Immature natural killer cell (primary cell): ENCODE measurements at regions not wholly inside any gene's neighbourhood (a gene's known extent, or its start where the extent isn't known, plus 50 kb on each side); places are given as distances from the start of the nearest gene placed in this dataset.

ENCODE experiments used
- DNase-seq, 3 donors: peaks; one replicate each; pipeline ENCODE4 v3.0.0; 2022; ENCODE audit warnings: mixed read lengths in 1 of 3
- H3K27ac Mint-ChIP-seq, 6 donors: one replicate each; pipeline ENCODE4 v1.8.0; 2020; ENCODE audit warnings: mixed read lengths in 6 of 6, mild to moderate bottlenecking in 5 of 6, inconsistent platforms in 4 of 6, moderate library complexity in 3 of 6
- H3K27me3 Mint-ChIP-seq, 3 donors: one replicate each; pipeline ENCODE4 v1.8.0; 2020 to 2021; ENCODE audit warnings: low read depth in 3 of 3, mild to moderate bottlenecking in 3 of 3, mixed read lengths in 3 of 3, moderate library complexity in 3 of 3, inconsistent platforms in 1 of 3
- H3K36me3 Mint-ChIP-seq, 3 donors: one replicate each; pipeline ENCODE4 v1.8.0; 2020; ENCODE audit warnings: mixed read lengths in 3 of 3, inconsistent platforms in 2 of 3, mild to moderate bottlenecking in 2 of 3
- H3K4me1 Mint-ChIP-seq, 2 donors: one replicate each; pipeline ENCODE4 v1.8.0; 2020; ENCODE audit warnings: inconsistent platforms in 2 of 2, mild to moderate bottlenecking in 2 of 2, mixed read lengths in 2 of 2, moderate library complexity in 1 of 2
- H3K4me3 Mint-ChIP-seq, 5 donors: one replicate each; pipeline ENCODE4 v1.8.0; 2020; ENCODE audit warnings: mild to moderate bottlenecking in 5 of 5, mixed read lengths in 5 of 5, inconsistent platforms in 3 of 5, moderate library complexity in 3 of 5
- H3K9me3 Mint-ChIP-seq, 6 donors: one replicate each; pipeline ENCODE4 v1.8.0; 2020; ENCODE audit warnings: mild to moderate bottlenecking in 6 of 6, mixed read lengths in 6 of 6, inconsistent platforms in 4 of 6, moderate library complexity in 3 of 6

DNA sequence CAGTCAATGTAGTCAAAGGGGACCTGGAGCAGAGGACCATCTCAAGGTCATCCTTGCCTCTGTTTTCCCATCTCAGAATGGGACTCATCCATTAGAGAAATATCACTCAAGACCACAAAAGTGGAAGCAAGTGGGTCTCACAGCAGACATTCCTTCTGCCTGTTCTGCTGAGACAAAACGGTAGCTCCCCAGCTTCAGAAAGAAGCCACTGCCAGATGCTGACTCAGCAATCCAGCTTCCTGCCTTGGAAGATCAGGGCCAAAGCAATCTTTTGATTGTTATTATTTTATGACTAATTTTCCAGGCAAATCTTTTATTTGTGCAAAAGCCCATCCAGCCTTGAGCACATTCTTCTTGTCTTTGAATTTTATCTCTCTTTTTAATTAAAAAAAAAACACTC lies 86.8 kb downstream of the CCT6B start:
- H3K4me1 Mint-ChIP-seq, result no peaks in the 10 kb centered on the region
- H3K27ac Mint-ChIP-seq, result no peak overlapping the region
- no peaks in the 10 kb centered on the region for H3K36me3 Mint-ChIP-seq
- no peak for DNase-seq
- H3K4me3 Mint-ChIP-seq, result no peak overlapping the region
- H3K9me3 Mint-ChIP-seq, result no peaks in the 10 kb centered on the region
- peaks cover 0 to 6% (median 5%) of the 10 kb centered on the region in 3 donors for H3K27me3 Mint-ChIP-seq

DNA sequence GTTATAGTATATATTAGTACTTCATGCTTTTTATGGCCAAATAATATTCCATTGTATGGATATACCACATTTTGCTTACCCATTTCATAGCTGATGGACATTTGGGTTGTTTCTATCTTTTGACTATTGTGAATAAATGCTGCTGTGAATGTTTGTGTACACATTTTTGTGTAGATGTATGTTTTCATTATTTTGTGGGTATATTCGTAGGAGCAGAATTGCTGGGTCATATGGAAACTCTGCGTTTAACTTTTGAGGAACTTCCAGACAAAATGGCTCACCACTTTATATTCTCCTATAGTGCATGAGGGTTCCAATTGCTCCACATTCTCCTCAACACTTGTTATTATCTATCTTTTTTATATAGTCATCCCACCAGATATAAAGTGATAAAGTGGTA lies 88.6 kb downstream of the CCT6B start:
- Mint-ChIP-seq H3K27me3 (peaks cover 0 to 8% (median 5%) of the 10 kb centered on the region in 3 donors), H3K4me3 (no peak overlapping the region), H3K36me3 (no peaks in the 10 kb centered on the region), H3K4me1 (no peaks in the 10 kb centered on the region), H3K27ac (no peak overlapping the region), H3K9me3 (no peaks in the 10 kb centered on the region)
- DNase-seq, result no peak

GRCh38 chr17:34869641-34870040 lies 91.6 kb downstream of the CCT6B start:
- Mint-ChIP-seq H3K4me3 (no peak overlapping the region), H3K27me3 (peaks cover 0 to 8% (median 2%) of the 10 kb centered on the region in 3 donors), H3K4me1 (no peaks in the 10 kb centered on the region), H3K9me3 (no peaks in the 10 kb centered on the region), H3K36me3 (no peaks in the 10 kb centered on the region), H3K27ac (no peak overlapping the region)
- no peak for DNase-seq

DNA sequence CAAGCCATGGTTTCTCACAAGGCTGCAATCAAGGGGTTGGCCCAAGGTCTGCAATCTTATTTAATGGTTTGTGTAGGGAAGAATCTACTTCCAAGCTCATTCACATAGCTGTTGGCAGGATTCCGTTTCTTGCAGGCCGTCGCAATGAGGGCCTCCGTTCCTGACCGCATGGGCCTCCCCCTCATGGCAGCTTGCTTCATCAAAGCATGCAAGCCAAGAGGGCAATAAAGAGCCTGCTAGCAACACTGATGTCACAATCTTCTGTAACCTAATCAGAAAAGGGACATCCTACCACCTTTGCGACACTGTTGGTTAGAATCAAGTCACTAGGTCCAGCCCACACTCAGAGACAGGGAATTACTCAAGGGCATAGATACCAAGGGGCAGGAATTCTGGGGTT lies 95.5 kb downstream of the CCT6B start:
- DNase-seq, result no peak
- H3K27ac Mint-ChIP-seq, result no peak overlapping the region
- H3K27me3 Mint-ChIP-seq, result peaks cover 0 to 6% (median 2%) of the 10 kb centered on the region in 3 donors
- no peaks in the 10 kb centered on the region for H3K4me1 Mint-ChIP-seq
- no peaks in the 10 kb centered on the region for H3K9me3 Mint-ChIP-seq
- H3K36me3 Mint-ChIP-seq, result no peaks in the 10 kb centered on the region
- H3K4me3 Mint-ChIP-seq, result no peak overlapping the region

DNA sequence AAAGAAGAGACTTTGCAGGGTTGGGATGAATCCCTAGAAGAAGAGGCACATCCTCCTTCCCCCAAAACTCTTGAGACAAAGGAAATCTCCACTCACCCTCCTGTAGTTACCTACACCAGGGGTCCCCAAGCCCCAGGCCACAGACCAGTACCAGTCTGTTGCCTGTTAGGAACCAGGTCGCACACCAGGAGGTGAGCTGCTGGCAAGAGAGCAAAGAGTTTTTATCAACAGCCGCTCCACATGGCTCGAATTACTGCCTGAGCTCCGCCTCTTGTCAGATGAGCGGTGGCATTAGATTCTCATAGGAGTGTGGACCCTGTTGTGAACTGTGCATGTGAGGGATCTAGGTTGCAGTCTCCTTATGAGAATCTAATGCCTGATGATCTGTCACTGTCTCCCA lies 98.9 kb downstream of the CCT6B start:
- no peaks in the 10 kb centered on the region for H3K36me3 Mint-ChIP-seq
- H3K27me3 Mint-ChIP-seq, result peaks cover 0 to 10% (median 0%) of the 10 kb centered on the region in 3 donors
- H3K4me1 Mint-ChIP-seq, result no peaks in the 10 kb centered on the region
- no peak overlapping the region for H3K4me3 Mint-ChIP-seq
- no peak for DNase-seq
- H3K9me3 Mint-ChIP-seq, result no peaks in the 10 kb centered on the region
- no peak overlapping the region for H3K27ac Mint-ChIP-seq

GRCh38 chr17:34861864-34862263 lies 99.4 kb downstream of the CCT6B start:
- no peak for DNase-seq
- Mint-ChIP-seq H3K27ac (no peak overlapping the region), H3K36me3 (no peaks in the 10 kb centered on the region), H3K9me3 (no peaks in the 10 kb centered on the region), H3K4me1 (no peaks in the 10 kb centered on the region), H3K27me3 (peaks cover 0 to 12% (median 2%) of the 10 kb centered on the region in 3 donors), H3K4me3 (no peak overlapping the region)

GRCh38 chr17:34859652-34860051 lies 101.6 kb downstream of the CCT6B start:
- Mint-ChIP-seq H3K4me1 (no peaks in the 10 kb centered on the region), H3K27ac (no peak overlapping the region), H3K4me3 (no peak overlapping the region), H3K36me3 (no peaks in the 10 kb centered on the region), H3K9me3 (no peaks in the 10 kb centered on the region), H3K27me3 (peaks cover under 1 to 14% (median 6%) of the 10 kb centered on the region in 3 donors)
- no peak for DNase-seq

DNA sequence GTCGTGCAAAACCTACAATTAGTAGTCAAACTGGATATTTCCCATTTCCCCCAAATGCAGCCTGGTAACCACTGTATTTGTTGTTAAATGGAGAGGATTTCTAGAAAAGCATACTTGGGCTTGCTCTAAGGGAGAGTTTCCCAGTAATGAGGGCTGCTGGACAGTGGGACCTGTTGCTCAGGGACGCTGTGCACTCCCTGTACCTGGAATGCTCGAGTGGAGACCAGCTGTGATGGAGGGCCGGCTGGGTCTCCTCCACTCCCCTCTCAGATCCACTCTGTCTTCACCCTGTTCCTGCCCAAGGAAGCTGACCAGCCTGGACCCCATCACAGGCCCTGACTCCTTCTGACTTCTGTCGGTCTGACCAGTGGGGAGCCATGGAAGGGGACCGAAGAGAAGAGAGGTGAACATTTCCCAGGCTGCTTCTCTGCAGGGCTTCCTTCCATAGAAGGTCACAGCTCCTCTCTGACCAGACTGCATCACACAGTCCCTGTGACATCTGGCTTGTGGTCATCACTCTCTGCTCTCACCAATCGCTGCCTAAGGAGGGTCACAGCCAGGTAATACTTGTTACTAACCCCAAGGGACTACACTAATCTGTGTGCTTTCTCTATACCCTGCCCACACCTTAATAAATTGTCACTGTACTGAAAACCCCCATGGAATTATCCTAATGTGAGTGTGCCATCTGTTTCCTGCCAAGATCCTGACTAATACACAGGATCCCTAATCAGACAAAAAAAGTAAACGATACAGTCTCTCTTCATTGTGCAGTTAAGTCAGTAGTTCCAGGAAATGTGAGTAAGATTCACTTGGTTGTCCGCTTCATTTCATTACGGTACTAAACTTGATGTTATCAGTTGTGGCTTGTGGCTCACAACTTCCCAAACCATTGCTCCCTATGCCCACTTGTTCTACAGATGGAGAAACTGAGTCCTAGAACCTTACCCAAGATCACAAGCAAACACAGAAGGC lies 102.4 kb downstream of the CCT6B start:
- Mint-ChIP-seq H3K27me3 (peaks cover 2 to 14% (median 11%) of the 10 kb centered on the region in 3 donors), H3K4me1 (no peaks in the 10 kb centered on the region)

GRCh38 chr17:34853924-34854323 lies 107.3 kb downstream of the CCT6B start:
- no peak for DNase-seq
- peaks cover 2 to 13% (median 10%) of the 10 kb centered on the region in 3 donors for H3K27me3 Mint-ChIP-seq
- no peaks in the 10 kb centered on the region for H3K4me1 Mint-ChIP-seq
- H3K9me3 Mint-ChIP-seq, result no peaks in the 10 kb centered on the region
- no peak overlapping the region for H3K4me3 Mint-ChIP-seq
- H3K27ac Mint-ChIP-seq, result no peak overlapping the region
- H3K36me3 Mint-ChIP-seq, result no peaks in the 10 kb centered on the region

More for the DNA sequence above, 102.4 kb downstream of the CCT6B start:
- no peak overlapping the region for H3K27ac Mint-ChIP-seq
- DNase-seq, result no peak
- H3K36me3 Mint-ChIP-seq, result no peaks in the 10 kb centered on the region
- H3K9me3 Mint-ChIP-seq, result no peaks in the 10 kb centered on the region
- H3K4me3 Mint-ChIP-seq, result no peak overlapping the region

- H3K4me1 Mint-ChIP-seq, result no peaks in the 10 kb centered on the region
- no peak overlapping the region for H3K27ac Mint-ChIP-seq
- no peaks in the 10 kb centered on the region for H3K9me3 Mint-ChIP-seq
- no peak for DNase-seq
- H3K4me3 Mint-ChIP-seq, result no peak overlapping the region
- peaks cover 2 to 13% (median 9%) of the 10 kb centered on the region in 3 donors for H3K27me3 Mint-ChIP-seq
- H3K36me3 Mint-ChIP-seq, result no peaks in the 10 kb centered on the region
Measured at GRCh38 chr17:34852614-34853013, 108.6 kb downstream of the CCT6B start.

GRCh38 chr17:34851961-34852540 lies 109.2 kb downstream of the CCT6B start:
- no peak overlapping the region for H3K27ac Mint-ChIP-seq
- H3K4me1 Mint-ChIP-seq, result no peaks in the 10 kb centered on the region

GRCh38 chr17:34850964-34851363 lies 110.3 kb downstream of the CCT6B start:
- no peak overlapping the region for H3K4me3 Mint-ChIP-seq
- DNase-seq, result no peak
- H3K27ac Mint-ChIP-seq, result no peak overlapping the region
- H3K4me1 Mint-ChIP-seq, result no peaks in the 10 kb centered on the region
- peaks cover 2 to 11% (median 10%) of the 10 kb centered on the region in 3 donors for H3K27me3 Mint-ChIP-seq
- H3K36me3 Mint-ChIP-seq, result no peaks in the 10 kb centered on the region
- no peaks in the 10 kb centered on the region for H3K9me3 Mint-ChIP-seq

More at GRCh38 chr17:34851961-34852540, 109.2 kb downstream of the CCT6B start:
- H3K9me3 Mint-ChIP-seq, result no peaks in the 10 kb centered on the region
- DNase-seq, result no peak
- peaks cover 2 to 11% (median 10%) of the 10 kb centered on the region in 3 donors for H3K27me3 Mint-ChIP-seq
- no peak overlapping the region for H3K4me3 Mint-ChIP-seq
- H3K36me3 Mint-ChIP-seq, result no peaks in the 10 kb centered on the region

GRCh38 chr17:34850023-34850422 lies 111.2 kb downstream of the CCT6B start:
- DNase-seq, result no peak
- Mint-ChIP-seq H3K9me3 (no peaks in the 10 kb centered on the region), H3K27ac (no peak overlapping the region), H3K36me3 (no peaks in the 10 kb centered on the region), H3K4me1 (no peaks in the 10 kb centered on the region), H3K27me3 (peaks cover 2 to 11% (median 7%) of the 10 kb centered on the region in 3 donors), H3K4me3 (no peak overlapping the region)

DNA sequence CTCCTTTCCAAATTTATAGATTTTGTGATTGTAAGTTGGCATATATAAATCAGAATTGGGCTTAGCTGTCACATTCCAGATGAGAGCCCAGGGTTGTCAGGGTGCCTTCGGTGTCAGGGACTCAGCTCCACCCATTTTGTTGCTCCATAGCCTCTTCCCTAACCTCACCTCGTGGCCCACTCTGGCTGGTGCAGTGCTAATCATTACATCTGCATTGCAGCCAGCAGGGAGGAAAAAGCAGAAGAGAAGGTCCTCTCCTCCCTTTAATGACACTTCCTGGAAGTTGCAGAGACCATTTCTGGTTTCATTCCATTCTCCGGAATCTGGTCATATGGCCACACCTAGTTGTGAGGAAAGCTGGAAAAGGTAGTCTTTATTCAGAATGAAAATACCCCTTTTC lies 113.3 kb downstream of the CCT6B start:
- H3K27me3 Mint-ChIP-seq, result peaks cover 0 to 2% (median 0%) of the 10 kb centered on the region in 3 donors
- H3K36me3 Mint-ChIP-seq, result no peaks in the 10 kb centered on the region
- DNase-seq, result no peak
- no peaks in the 10 kb centered on the region for H3K9me3 Mint-ChIP-seq
- no peak overlapping the region for H3K27ac Mint-ChIP-seq
- H3K4me3 Mint-ChIP-seq, result no peak overlapping the region
- no peaks in the 10 kb centered on the region for H3K4me1 Mint-ChIP-seq
